A549 (cell line): ENCODE measurements at regions not wholly inside any gene's neighbourhood (a gene's known extent, or its start where the extent isn't known, plus 50 kb on each side); places are given as distances from the start of the nearest gene placed in this dataset.

Experiments used
- ATAC-seq, 2 experiments: fragments of 200-7000 bp in 1 of 2; fragments of >200 bp in 1 of 2; cut with Nextera tagmentation in 1 of 2; cut with Tn5 transposase in 1 of 2; 3 replicates each; pipeline versions ENCODE4 v1.8.0 to v1.9.1; 2018 to 2020; ENCODE audit warnings: mild to moderate bottlenecking in 1 of 2, moderate library complexity in 1 of 2
- CTCF ChIA-PET: fragments of 300-600 bp; sonication (Branson Sonifier 250); formaldehyde crosslinking; extraction: SDS; loops from one replicate; lab custom pipeline; 2021; ENCODE audit warnings: antibody characterized with exemption, inconsistent platforms; lab: Yijun Ruan, JAX
- POLR2A ChIA-PET: fragments of 350-600 bp; formaldehyde crosslinking; extraction: SDS; loops from one replicate; lab custom pipeline; 2021; ENCODE audit warnings: antibody characterized with exemption, inconsistent platforms; lab: Yijun Ruan, JAX
- DNase-seq, 2 experiments: peaks; one replicate each; pipeline versions ENCODE4 v3.0.0 to v3.0.0-alpha.2; 2011 to 2016; ENCODE audit warnings: low read depth in 1 of 2, low spot score in 1 of 2
- FAIRE-seq: peaks from 2 replicates; lab custom pipeline; 2011; peaks lifted over from hg19 to GRCh38; lab: Jason Lieb, UNC
- H3K27ac ChIP-seq, 2 experiments: fragments of >200 bp; sonication (Bioruptor Twin); formaldehyde crosslinking; 3 replicates each; pipeline ENCODE4 v1.5.1; 2016 to 2017
- H3K4me1 ChIP-seq: fragments of >200 bp; sonication (Bioruptor Twin); formaldehyde crosslinking; 3 replicates; pipeline ENCODE4 v1.6.1; 2016
- H3K4me2 ChIP-seq: fragments of >200 bp; sonication (Bioruptor Twin); formaldehyde crosslinking; 3 replicates; pipeline ENCODE4 v1.6.1; 2016
- H3K4me3 ChIP-seq: fragments of >200 bp; sonication (Bioruptor Twin); formaldehyde crosslinking; 3 replicates; pipeline ENCODE4 v1.5.1; 2016
- H3K9me3 ChIP-seq: fragments of >200 bp; sonication (Bioruptor Twin); formaldehyde crosslinking; 3 replicates; pipeline ENCODE4 v1.6.1; 2016
- ATOH8 ChIP-seq: fragments of 250-450 bp; sonication (Bioruptor Pico); IDR thresholded peaks from 2 replicates; pipeline ENCODE4 v1.5.0; 2020; ENCODE audit warnings: low read depth, mild to moderate bottlenecking, moderate library complexity
- BCL3 ChIP-seq: fragments of >200 bp; sonication (Bioruptor Twin); formaldehyde crosslinking; IDR thresholded peaks from 3 replicates; pipeline ENCODE4 v1.6.1; 2016
- CBX8 ChIP-seq: fragments of 200-600 bp; sonication (generic); IDR thresholded peaks from 2 replicates; pipeline ENCODE4 v1.6.1; 2016
- CEBPB ChIP-seq, 2 experiments: fragments of >200 bp in 1 of 2; sonication (Bioruptor Twin) in 1 of 2; formaldehyde crosslinking in 1 of 2; IDR thresholded peaks; 2 replicates each; pipeline ENCODE4 v1.6.1; 2012 to 2016
- E2F6 ChIP-seq: IDR thresholded peaks from 2 replicates; pipeline ENCODE4 v1.6.1; 2012; ENCODE audit warnings: low read depth, borderline replicate concordance
- EHMT2 ChIP-seq: fragments of 200-600 bp; sonication (generic); IDR thresholded peaks from 2 replicates; pipeline ENCODE4 v1.6.1; 2016; ENCODE audit warnings: antibody characterized with exemption, low read depth, mild to moderate bottlenecking, moderate library complexity
- ELK1 ChIP-seq: fragments of 150-350 bp; IDR thresholded peaks from 2 replicates; pipeline ENCODE4 v1.6.1; 2014; ENCODE audit warnings: low read depth, mild to moderate bottlenecking, low read length
- EP300 ChIP-seq, 2 experiments: fragments of >200 bp; sonication (Bioruptor Twin); formaldehyde crosslinking; IDR thresholded peaks; 2 replicates in 1 of 2; 3 replicates in 1 of 2; pipeline ENCODE4 v1.6.1; 2016 to 2017
- FOSB ChIP-seq: fragments of 250-450 bp; sonication (Bioruptor Pico); IDR thresholded peaks from 2 replicates; pipeline ENCODE4 v1.5.0; 2020; ENCODE audit warnings: mild to moderate bottlenecking, moderate library complexity
- FOXS1 ChIP-seq: fragments of 250-450 bp; sonication (Bioruptor Pico); IDR thresholded peaks from 2 replicates; pipeline ENCODE4 v1.5.0; 2020; ENCODE audit warnings: mild to moderate bottlenecking, moderate library complexity
- GATA3 ChIP-seq: IDR thresholded peaks from 2 replicates; pipeline ENCODE4 v1.6.1; 2012; ENCODE audit warnings: borderline replicate concordance
- HEYL ChIP-seq: fragments of 250-450 bp; sonication (Bioruptor Pico); IDR thresholded peaks from 2 replicates; pipeline ENCODE4 v1.8.0; 2021; ENCODE audit warnings: mild to moderate bottlenecking, moderate library complexity
- HMGXB4 ChIP-seq: fragments of 250-450 bp; sonication (Bioruptor Pico); IDR thresholded peaks from 2 replicates; pipeline ENCODE4 v1.5.0; 2021; ENCODE audit warnings: mild to moderate bottlenecking, moderate library complexity, borderline replicate concordance
- HOXB5 ChIP-seq: fragments of 250-450 bp; sonication (Bioruptor Pico); IDR thresholded peaks from 2 replicates; pipeline ENCODE4 v1.5.0; 2020; ENCODE audit warnings: mild to moderate bottlenecking, moderate library complexity
- JUN ChIP-seq, 2 experiments: fragments of >200 bp; sonication (Bioruptor Twin); formaldehyde crosslinking; IDR thresholded peaks; 2 replicates in 1 of 2; 3 replicates in 1 of 2; pipeline ENCODE4 v1.6.1; 2016 to 2017
- JUNB ChIP-seq: fragments of >200 bp; sonication (Bioruptor Twin); formaldehyde crosslinking; IDR thresholded peaks from 2 replicates; pipeline ENCODE4 v1.6.1; 2016
- KDM1A ChIP-seq: fragments of 200-600 bp; sonication (generic); IDR thresholded peaks from 2 replicates; pipeline ENCODE4 v1.6.1; 2016; ENCODE audit warnings: low read depth, mild to moderate bottlenecking
- MAFK ChIP-seq: fragments of 450-650 bp; IDR thresholded peaks from 2 replicates; pipeline ENCODE4 v1.6.1; 2014; ENCODE audit not compliant: partially characterized antibody
- MYC ChIP-seq: IDR thresholded peaks from 2 replicates; pipeline ENCODE4 v1.6.1; 2012; ENCODE audit warnings: mild to moderate bottlenecking, inconsistent platforms, low read length, improper control_type of control experiment, borderline replicate concordance
- NFE2L2 ChIP-seq: fragments of 150-350 bp; conservative IDR thresholded peaks from 2 replicates; pipeline ENCODE4 v1.6.1; 2014; ENCODE audit warnings: low read length
- NPAS2 ChIP-seq: fragments of 250-450 bp; sonication (Bioruptor Pico); IDR thresholded peaks from 2 replicates; pipeline ENCODE4 v1.8.0; 2022; ENCODE audit warnings: mild to moderate bottlenecking, moderate library complexity, borderline replicate concordance
- POLR2A ChIP-seq: IDR thresholded peaks from 2 replicates; pipeline ENCODE4 v1.6.1; 2012; ENCODE audit warnings: mild to moderate bottlenecking, low read length
- RAD21 ChIP-seq, 2 experiments: fragments of >200 bp in 1 of 2; sonication (Bioruptor Twin) in 1 of 2; formaldehyde crosslinking in 1 of 2; IDR thresholded peaks in 1 of 2; conservative IDR thresholded peaks in 1 of 2; 2 replicates in 1 of 2; 3 replicates in 1 of 2; pipeline ENCODE4 v1.6.1; 2012 to 2018; ENCODE audit warnings: inconsistent platforms in 1 of 2
- REST ChIP-seq: fragments of 200-600 bp; sonication (generic); IDR thresholded peaks from 2 replicates; pipeline ENCODE4 v1.6.1; 2016; ENCODE audit warnings: antibody characterized with exemption, mild to moderate bottlenecking, moderate library complexity
- RFX5 ChIP-seq: fragments of 450-650 bp; IDR thresholded peaks from 2 replicates; pipeline ENCODE4 v1.7.1; 2014; ENCODE audit warnings: antibody characterized with exemption, mild to moderate bottlenecking, moderate library complexity
- RNF2 ChIP-seq: fragments of 200-600 bp; sonication (generic); IDR thresholded peaks from 2 replicates; pipeline ENCODE4 v1.6.1; 2016; ENCODE audit warnings: low read depth, mild to moderate bottlenecking, antibody characterized with exemption, moderate library complexity, borderline replicate concordance
- TFCP2L1 ChIP-seq: fragments of 250-450 bp; sonication (Bioruptor Pico); IDR thresholded peaks from 2 replicates; pipeline ENCODE4 v1.5.0; 2021; ENCODE audit warnings: mild to moderate bottlenecking
- ZFP36 ChIP-seq: fragments of 450-650 bp; IDR thresholded peaks from 2 replicates; pipeline ENCODE4 v1.6.1; 2014; ENCODE audit warnings: borderline replicate concordance; ENCODE audit not compliant: partially characterized antibody
- ZNF302 ChIP-seq: fragments of 250-450 bp; sonication (Bioruptor Pico); IDR thresholded peaks from 2 replicates; pipeline ENCODE4 v1.9.0; 2021; ENCODE audit warnings: inconsistent platforms, mild to moderate bottlenecking, moderate library complexity
- WGBS: methylation state at CpG from one replicate; pipeline ENCODE4 v1.1.6; 2017; ENCODE audit errors: missing lambda C conversion rate; 5-methylcytosine and 5-hydroxymethylcytosine counted together

GRCh38 chr13:105084931-105085330, 1450.5 kb downstream of the EFNB2 start:
- no peak for DNase-seq
- H3K4me2 ChIP-seq = no peak overlapping the region
- CTCF ChIA-PET = no interaction called here

GRCh38 chr13:105083992-105084391, 1451.5 kb downstream of the EFNB2 start:
- Histone ChIP-seq H3K27ac (no peak overlapping the region), H3K4me2 (no peak overlapping the region), H3K9me3 (no peaks in the 10 kb centered on the region), H3K4me3 (no peak overlapping the region), H3K4me1 (no peaks in the 10 kb centered on the region)
- WGBS = 18% methylated on average over 3 of the region's 3 CpGs
- CTCF ChIA-PET = no interaction called here
- TF ChIP-seq GATA3 = no peak
- TF ChIP-seq JUN (IDR thresholded peaks at IDR 0.05) = no peak
- TF ChIP-seq EP300 (IDR thresholded peaks at IDR 0.05) = no peak
- no peak for TF ChIP-seq MAFK
- TF ChIP-seq HMGXB4 (CRISPR knock-in tag) = no peak
- TF ChIP-seq POLR2A = no peak
- no peak for TF ChIP-seq BCL3
- no peak for TF ChIP-seq ZFP36
- TF ChIP-seq HOXB5 (CRISPR knock-in tag) = no peak
- no peak for TF ChIP-seq REST
- TF ChIP-seq RAD21 (conservative IDR thresholded peaks at IDR 0.05 in 1 of 2, IDR thresholded peaks at IDR 0.05 in 1 of 2) = no peak
- no peak for TF ChIP-seq RFX5
- TF ChIP-seq ELK1 = no peak
- TF ChIP-seq JUNB = no peak
- no peak for TF ChIP-seq FOXS1 (CRISPR knock-in tag)
- TF ChIP-seq RNF2 = no peak
- no peak for TF ChIP-seq NPAS2
- TF ChIP-seq HEYL (CRISPR knock-in tag) = no peak
- no peak for TF ChIP-seq FOSB (CRISPR knock-in tag)
- FAIRE-seq (no peak), DNase-seq (no peak), ATAC-seq (no peak)
- POLR2A ChIA-PET = no interaction called here

More at GRCh38 chr13:105084931-105085330, 1450.5 kb downstream of the EFNB2 start:
- no peak overlapping the region for H3K27ac ChIP-seq
- H3K4me1 ChIP-seq = no peaks in the 10 kb centered on the region
- 96% methylated on average over 4 of the region's 5 CpGs for WGBS
- no peak overlapping the region for H3K4me3 ChIP-seq
- FAIRE-seq (no peak), ATAC-seq (no peak)
- no peaks in the 10 kb centered on the region for H3K9me3 ChIP-seq
- POLR2A ChIA-PET = no interaction called here
- TF ChIP-seq RAD21 (conservative IDR thresholded peaks at IDR 0.05 in 1 of 2, IDR thresholded peaks at IDR 0.05 in 1 of 2) (no peak), CBX8 (no peak), ATOH8 (no peak), FOSB (CRISPR knock-in tag) (no peak), HOXB5 (CRISPR knock-in tag) (no peak), FOXS1 (CRISPR knock-in tag) (no peak), E2F6 (no peak), JUNB (no peak), NPAS2 (no peak), JUN (IDR thresholded peaks at IDR 0.05) (no peak), POLR2A (no peak), GATA3 (no peak), MYC (no peak), NFE2L2 (no peak), EHMT2 (no peak), KDM1A (no peak), ZNF302 (no peak), TFCP2L1 (CRISPR knock-in tag) (no peak), ZFP36 (no peak), CEBPB (IDR thresholded peaks at IDR 0.05) (no peak)
